ENCODE measurements at regions not wholly inside any gene's neighbourhood (a gene's known extent, or its start where the extent isn't known, plus 50 kb on each side); places are given as distances from the start of the nearest gene placed in this dataset.

- POLR2A ChIA-PET, result no interaction called here
- Histone ChIP-seq H3K4me1 (ENCODE audit: control insufficient read depth, extremely low read depth, insufficient read depth, low read length) (no peaks in the 10 kb centered on the region), H3K4me3 (replicated peaks in 1 of 3; ENCODE audit: insufficient read depth in 1 of 3, low read depth in 1 of 3, low read length in 3 of 3) (no peak overlapping the region), H3K27ac (ENCODE audit: insufficient read depth, low read depth, low read length) (no peak overlapping the region), H3K9me1 (replicated peaks; ENCODE audit: control insufficient read depth, extremely low read depth, insufficient read depth, low read length) (no peaks in the 10 kb centered on the region), H3K9ac (replicated peaks; ENCODE audit: extremely low read depth, insufficient read depth, low read length) (no peak overlapping the region), H3K79me2 (ENCODE audit: control insufficient read depth, insufficient read depth, low read length) (no peaks in the 10 kb centered on the region), H3K27me3 (ENCODE audit: control insufficient read depth in 2 of 2, insufficient read depth in 2 of 2, low read length in 2 of 2) (no peaks in the 10 kb centered on the region), H2AFZ (ENCODE audit: low read depth, low read length) (no peak overlapping the region), H4K20me1 (replicated peaks; ENCODE audit: control insufficient read depth, extremely low read depth, insufficient read depth, low read length) (no peaks in the 10 kb centered on the region), H3K36me3 (ENCODE audit: control insufficient read depth in 2 of 2, extremely low read depth in 1 of 2, insufficient read depth in 2 of 2, low read length in 2 of 2) (no peaks in the 10 kb centered on the region), H3K4me2 (ENCODE audit: insufficient read depth, low read length) (no peak overlapping the region), H3K9me3 (replicated peaks; ENCODE audit: control insufficient read depth, insufficient read depth, low read length) (no peaks in the 10 kb centered on the region)
- DNase-seq (ENCODE audit: low read depth, low spot score) (no peak), FAIRE-seq (no peak)
- CTCF ChIA-PET, result no interaction called here
- BruUV-seq (replicated peaks), result no TSS peak
- intact Hi-C loops (cut with micrococcal nuclease), result no loop called here
- no peak for TF ChIP-seq POLR2A (IDR thresholded peaks at IDR 0.05; ENCODE audit: low read depth, low read length)
- TF ChIP-seq CTCF (IDR thresholded peaks at IDR 0.05; ENCODE audit: extremely low read depth in 1 of 2, insufficient read depth in 1 of 2, low read depth in 1 of 2, low read length in 2 of 2), result no peak
- TF ChIP-seq GATA2 (IDR thresholded peaks at IDR 0.05; ENCODE audit: insufficient read depth, insufficient read length, low read depth, low read length), result no peak
- no peak for TF ChIP-seq JUN (IDR thresholded peaks at IDR 0.05; ENCODE audit: borderline replicate concordance, insufficient read depth, insufficient read length, low read depth)
- TF ChIP-seq EZH2 (IDR thresholded peaks at IDR 0.05; ENCODE audit: borderline replicate concordance, low read depth, low read length, severe bottlenecking), result no peak
- TF ChIP-seq POLR2AphosphoS5 (IDR thresholded peaks at IDR 0.05; ENCODE audit: insufficient read depth, low read depth, low read length), result no peak
- no peak for TF ChIP-seq MAX (IDR thresholded peaks at IDR 0.05; ENCODE audit: insufficient read depth, insufficient read length)
- no peak for TF ChIP-seq FOS (IDR thresholded peaks at IDR 0.05; ENCODE audit: borderline replicate concordance, insufficient read depth, low read length)
- TF ChIP-seq MYC (IDR thresholded peaks at IDR 0.05; ENCODE audit: low read depth, low read length), result no peak
- dilution Hi-C loops (cut with MboI; ENCODE audit: extremely low pct_ligation_motif_present, low sequenced_read_pairs), result no loop called here
Observed at GRCh38 chr13:34545461-34545860, 396.6 kb upstream of the NBEA start.
